ENCODE measurements at regions not wholly inside any gene's neighbourhood (a gene's known extent, or its start where the extent isn't known, plus 50 kb on each side); places are given as distances from the start of the nearest gene placed in this dataset.

DNA sequence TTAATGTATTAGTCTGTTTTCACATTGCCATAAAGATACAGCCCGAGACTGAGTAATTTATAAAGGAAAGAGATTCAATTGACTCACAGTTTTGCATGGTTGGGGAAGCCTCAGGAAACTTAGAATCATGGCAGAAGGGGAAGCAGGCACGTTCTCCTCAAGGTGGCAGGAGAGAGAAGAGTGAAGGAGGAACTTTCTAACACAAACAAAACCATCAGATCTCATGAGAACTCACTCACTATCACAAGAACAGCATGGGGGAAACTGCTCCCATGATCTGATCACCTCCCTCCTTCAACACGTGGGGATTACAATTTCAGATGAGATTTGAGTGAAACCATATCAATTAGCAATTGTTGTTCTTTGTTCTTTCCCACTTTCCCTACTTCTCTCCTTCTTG is 689.0 kb upstream of the SLITRK1 start:
- intact Hi-C loops (cut with DNase I), result no loop called here
- no peak for ATAC-seq
- DNase-seq (ENCODE audit: missing footprints), result no peak

GRCh38 chr13:84570831-84571230 is 688.6 kb upstream of the SLITRK1 start:
- DNase-seq (ENCODE audit: missing footprints) (no peak), ATAC-seq (no peak)
- intact Hi-C loops (cut with DNase I), result no loop called here

GRCh38 chr13:84569366-84569765 is 687.1 kb upstream of the SLITRK1 start:
- DNase-seq (ENCODE audit: missing footprints) (no peak), ATAC-seq (no peak)
- intact Hi-C loops (cut with DNase I), result no loop called here

GRCh38 chr13:84567848-84568247 is 685.6 kb upstream of the SLITRK1 start:
- no peak for ATAC-seq
- no peak for DNase-seq (ENCODE audit: missing footprints)
- intact Hi-C loops (cut with DNase I), result no loop called here

DNA sequence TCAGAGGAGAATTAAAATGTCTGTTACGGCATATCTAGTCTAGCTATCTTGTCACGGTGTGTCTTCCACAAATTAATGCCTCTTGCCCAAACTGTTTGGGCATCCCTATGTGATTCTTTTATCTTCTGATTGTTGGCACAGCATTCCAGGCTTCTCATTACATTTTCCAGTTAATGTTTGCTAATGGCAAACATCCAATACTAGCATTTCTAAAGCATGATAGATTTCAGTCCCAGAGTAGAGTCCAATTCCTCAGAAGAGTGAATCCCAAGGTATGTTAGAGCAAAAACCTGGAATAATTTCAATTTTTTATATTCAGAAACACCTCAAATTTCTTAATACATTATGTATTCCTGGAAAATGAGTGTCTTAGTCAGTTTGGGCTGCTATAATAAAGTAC is 684.5 kb upstream of the SLITRK1 start:
- intact Hi-C loops (cut with DNase I), result no loop called here
- no peak for ATAC-seq
- no peak for DNase-seq (ENCODE audit: missing footprints)

DNA sequence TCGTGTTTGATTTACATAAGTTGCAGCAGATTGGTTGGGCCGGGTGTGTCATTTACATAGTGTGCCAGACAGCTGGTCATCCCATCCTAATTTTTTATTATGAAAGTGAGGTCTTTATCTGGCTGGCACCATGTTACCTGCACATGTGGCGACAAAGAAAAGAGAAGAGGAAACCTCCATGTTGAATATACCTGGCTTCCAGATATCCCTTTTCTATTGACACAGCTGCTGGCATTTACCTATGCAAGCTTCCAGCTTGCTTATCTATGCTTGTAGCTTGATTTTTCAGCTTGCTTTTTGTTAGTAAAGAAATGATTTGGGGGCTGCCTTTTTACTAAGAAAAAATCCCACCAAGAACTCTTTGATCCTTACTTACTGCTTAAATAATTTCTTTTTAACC is 681.3 kb upstream of the SLITRK1 start:
- intact Hi-C loops (cut with DNase I), result no loop called here
- no peak for ATAC-seq

DNA sequence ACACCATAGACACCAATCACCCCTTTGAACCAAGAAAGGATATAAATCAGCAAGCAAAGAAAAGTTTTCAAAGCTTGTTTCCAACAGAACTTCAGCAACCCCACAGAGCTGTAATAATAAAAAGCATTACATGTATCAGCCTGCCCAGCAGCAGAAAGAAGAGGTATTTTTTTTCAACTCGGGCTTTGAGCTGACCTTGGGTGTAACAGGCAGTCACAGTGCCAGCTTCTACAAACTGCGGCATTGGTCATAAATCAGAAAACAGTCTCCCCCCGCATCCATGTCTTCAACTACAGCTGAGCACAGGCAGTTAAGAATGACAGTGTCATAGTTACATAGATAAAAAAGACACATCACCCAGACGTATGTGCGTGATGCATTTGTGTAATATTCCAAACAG is 671.0 kb upstream of the SLITRK1 start:
- DNase-seq (ENCODE audit: missing footprints), result no peak
- no peak for ATAC-seq
- intact Hi-C loops (cut with DNase I), result no loop called here

More for the DNA sequence above, 681.3 kb upstream of the SLITRK1 start:
- DNase-seq (ENCODE audit: missing footprints), result no peak

- no peak for DNase-seq (ENCODE audit: missing footprints)
- no peak for ATAC-seq
- intact Hi-C loops (cut with DNase I), result no loop called here
Observed at GRCh38 chr13:84543962-84544361, 661.7 kb upstream of the SLITRK1 start.

DNA sequence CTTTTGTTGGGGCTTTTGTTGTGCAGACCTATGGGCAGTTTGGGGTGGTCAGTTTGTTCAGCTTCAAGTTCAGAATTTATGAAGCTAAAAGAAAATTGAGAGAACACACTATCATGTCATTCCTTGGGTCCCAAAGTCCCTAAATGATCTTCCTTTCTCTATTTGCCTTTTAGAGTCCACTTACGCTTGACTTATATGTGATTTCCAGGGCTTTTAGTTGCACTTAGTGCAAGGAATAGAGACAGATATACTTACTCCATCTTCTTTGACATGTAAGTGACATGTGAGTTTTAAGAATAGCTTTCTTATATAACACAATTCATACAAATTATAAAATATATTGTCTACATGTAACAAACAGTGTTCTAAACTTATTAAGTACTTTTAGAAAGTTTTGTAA is 660.1 kb upstream of the SLITRK1 start:
- ATAC-seq (no peak), DNase-seq (ENCODE audit: missing footprints) (no peak)
- intact Hi-C loops (cut with DNase I), result no loop called here

DNA sequence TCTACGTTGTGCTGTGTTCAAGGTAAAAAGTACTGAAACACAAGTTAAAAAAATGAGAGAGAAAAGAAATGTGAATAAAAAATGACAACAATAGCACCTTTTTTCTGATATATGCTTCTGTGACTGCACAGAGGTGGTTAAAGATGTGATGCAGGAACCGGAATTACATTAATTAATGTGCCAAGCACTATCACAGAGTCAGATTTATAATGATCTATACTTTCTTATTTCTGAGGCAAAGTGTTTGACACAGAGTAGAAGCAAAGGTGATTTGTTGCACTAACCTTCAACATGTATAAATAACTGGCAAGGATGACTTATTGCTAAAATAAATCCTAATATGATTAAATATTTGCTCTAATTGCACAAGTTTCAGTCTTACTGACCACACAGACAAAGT is 654.6 kb upstream of the SLITRK1 start:
- ATAC-seq (no peak), DNase-seq (ENCODE audit: missing footprints) (no peak)
- intact Hi-C loops (cut with DNase I), result no loop called here

GRCh38 chr13:84528408-84529070 is 646.3 kb upstream of the SLITRK1 start:
- intact Hi-C loops (cut with DNase I), result no loop called here
- ATAC-seq (no peak), DNase-seq (ENCODE audit: missing footprints) (no peak)

GRCh38 chr13:84525865-84526264 is 643.6 kb upstream of the SLITRK1 start:
- no peak for ATAC-seq
- intact Hi-C loops (cut with DNase I), result no loop called here
- no peak for DNase-seq (ENCODE audit: missing footprints)

DNA sequence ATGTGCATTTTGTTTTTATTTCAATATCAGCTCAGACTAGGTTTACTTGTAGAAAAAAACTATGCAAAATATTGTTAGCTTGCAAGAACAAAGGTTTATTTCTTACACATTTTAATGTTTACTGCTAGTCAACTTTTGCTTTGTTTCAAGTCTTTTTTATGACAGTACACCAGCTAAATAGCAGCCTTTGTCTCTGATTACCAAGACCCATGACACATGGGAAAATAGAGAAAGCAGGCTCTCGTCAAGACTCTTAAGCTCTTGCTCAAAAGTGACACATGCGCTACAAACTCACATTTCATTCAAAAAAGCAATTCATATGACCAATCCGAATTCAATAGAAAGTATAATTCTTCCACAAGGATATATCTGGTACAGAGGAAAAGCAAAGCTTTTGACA is 642.3 kb upstream of the SLITRK1 start:
- intact Hi-C loops (cut with DNase I), result no loop called here
- DNase-seq (ENCODE audit: missing footprints) (no peak), ATAC-seq (no peak)

DNA sequence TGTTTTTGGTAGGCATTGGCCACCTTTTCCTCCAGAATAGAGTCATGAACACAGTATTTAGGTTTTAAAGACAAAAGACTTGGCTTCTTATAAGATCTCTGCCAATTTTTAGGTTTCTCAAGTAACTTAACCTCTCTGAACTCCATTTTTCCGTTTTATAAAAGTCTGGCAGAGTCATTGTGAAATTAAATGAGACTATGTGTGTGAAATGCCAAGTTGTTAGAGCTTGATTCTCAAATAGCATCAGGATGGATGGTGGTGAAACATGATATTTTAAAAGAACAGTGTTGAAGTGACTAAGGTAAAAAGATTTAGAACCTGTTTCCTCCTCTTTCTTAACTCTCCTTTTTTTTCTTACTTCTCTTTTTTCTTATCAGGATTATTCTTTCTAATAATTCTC is 617.7 kb upstream of the SLITRK1 start:
- DNase-seq (ENCODE audit: missing footprints) (no peak), ATAC-seq (no peak)
- intact Hi-C loops (cut with DNase I), result no loop called here

DNA sequence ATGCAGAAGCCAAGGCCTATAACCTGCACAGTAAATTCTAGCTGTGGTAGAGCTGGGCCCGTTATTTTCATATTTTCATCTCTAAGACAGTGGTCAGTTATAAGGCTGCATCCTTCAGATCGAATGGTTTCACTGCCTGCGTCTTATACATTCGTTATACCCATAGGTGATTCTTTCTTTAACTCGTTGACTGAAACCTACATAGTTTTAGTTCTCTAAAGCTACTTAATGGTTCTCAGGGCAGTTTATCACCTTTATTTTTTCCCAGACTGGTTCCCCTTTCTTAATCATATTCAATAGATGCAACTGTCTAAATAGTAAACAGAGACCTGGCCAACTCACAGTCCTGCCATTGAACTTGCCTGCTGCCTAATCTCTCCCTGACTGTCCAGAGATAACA is 615.3 kb upstream of the SLITRK1 start:
- intact Hi-C loops (cut with DNase I), result no loop called here

DNA sequence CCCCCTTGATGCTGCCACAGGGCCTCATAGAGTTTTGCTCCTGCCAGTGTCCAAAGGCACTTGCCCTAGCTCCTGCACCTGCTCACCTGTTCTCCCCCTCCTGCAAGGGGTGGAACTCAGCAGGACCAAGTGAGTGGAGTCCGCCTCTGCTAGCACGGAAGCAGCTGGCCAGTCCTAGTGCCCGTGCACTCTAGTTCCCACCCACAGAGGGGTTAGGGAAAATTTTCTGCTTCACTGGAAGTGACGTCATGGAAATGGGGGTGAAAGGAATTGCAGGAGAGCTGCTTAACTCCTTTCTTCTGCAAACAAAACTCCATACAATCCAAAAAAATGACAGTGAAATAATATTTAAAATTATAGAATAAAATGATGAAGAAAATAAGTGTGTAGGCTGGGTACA is 609.7 kb upstream of the SLITRK1 start:
- DNase-seq (ENCODE audit: missing footprints) (no peak), ATAC-seq (no peak)

More for the DNA sequence above, 615.3 kb upstream of the SLITRK1 start:
- no peak for DNase-seq (ENCODE audit: missing footprints)
- no peak for ATAC-seq

DNA sequence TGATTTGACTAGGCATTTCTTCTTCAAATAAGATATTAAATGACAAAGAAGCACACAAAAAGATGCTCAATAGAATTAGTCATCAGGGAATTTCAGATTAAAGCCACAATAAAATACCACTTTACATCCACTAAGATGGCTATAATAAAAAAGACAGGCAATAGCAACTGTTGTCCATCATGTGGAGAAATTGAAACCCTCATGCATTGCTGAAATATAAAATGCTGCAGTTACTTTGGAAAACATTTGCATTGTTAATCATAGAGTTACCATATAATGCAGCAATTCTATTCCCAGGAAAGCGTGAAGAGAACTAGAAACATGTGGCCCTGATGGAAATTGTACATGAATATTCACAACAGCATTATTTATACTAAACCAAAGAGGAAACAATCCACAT is 605.5 kb upstream of the SLITRK1 start:
- intact Hi-C loops (cut with DNase I), result no loop called here
- no peak for DNase-seq (ENCODE audit: missing footprints)

More for the DNA sequence above, 609.7 kb upstream of the SLITRK1 start:
- intact Hi-C loops (cut with DNase I), result no loop called here

DNA sequence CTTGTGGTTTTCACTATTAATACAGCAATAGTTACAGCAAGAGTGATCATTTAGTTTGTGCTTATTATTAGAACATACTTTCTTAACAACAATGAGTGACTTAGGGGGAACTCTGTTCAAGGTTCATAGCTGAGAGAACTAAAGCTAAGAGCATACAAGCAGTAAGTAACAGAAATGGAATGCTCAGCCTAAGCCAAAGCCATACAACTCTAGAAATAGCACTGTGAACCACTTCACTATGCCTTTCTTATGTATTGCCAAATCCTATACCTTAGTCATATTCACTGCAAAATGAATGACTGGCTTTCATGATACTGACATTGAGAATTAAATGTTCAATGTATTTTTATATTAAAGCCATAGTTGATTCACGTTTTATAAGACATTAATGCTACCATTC is 599.7 kb upstream of the SLITRK1 start:
- intact Hi-C loops (cut with DNase I), result no loop called here
- DNase-seq (ENCODE audit: missing footprints), result no peak
- ATAC-seq, result no peak

More for the DNA sequence above, 605.5 kb upstream of the SLITRK1 start:
- no peak for ATAC-seq

- intact Hi-C loops (cut with DNase I), result no loop called here
- no peak for DNase-seq (ENCODE audit: missing footprints)
- no peak for ATAC-seq
Observed at GRCh38 chr13:84479656-84480055, 597.4 kb upstream of the SLITRK1 start.

- DNase-seq (ENCODE audit: missing footprints), result no peak
- ATAC-seq, result no peak
- intact Hi-C loops (cut with DNase I), result no loop called here
Observed at GRCh38 chr13:84470528-84470927, 588.3 kb upstream of the SLITRK1 start.

DNA sequence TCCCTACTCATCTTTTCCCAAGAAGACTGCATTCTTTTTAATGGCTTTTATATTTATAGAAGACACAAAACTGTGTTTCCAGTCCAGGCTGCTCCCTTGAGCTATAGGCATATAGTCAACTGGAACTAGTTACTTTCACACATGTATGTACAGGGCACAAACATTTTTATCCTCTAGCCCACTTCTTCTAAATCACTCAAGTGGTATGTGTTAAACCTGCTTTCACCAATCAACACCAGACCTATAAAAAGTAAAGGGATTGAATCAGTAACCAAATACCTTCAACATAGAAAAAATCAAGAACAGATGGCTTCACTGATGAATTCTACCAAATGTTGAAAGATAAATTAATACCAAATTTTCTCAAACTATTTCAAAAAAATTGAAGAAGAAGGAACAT is 584.2 kb upstream of the SLITRK1 start:
- DNase-seq (ENCODE audit: missing footprints) (no peak), ATAC-seq (no peak)
- intact Hi-C loops (cut with DNase I), result no loop called here

All from Right ventricle myocardium inferior (tissue), 1 donor.